GM12878 (cell line): ENCODE measurements at regions not wholly inside any gene's neighbourhood (a gene's known extent, or its start where the extent isn't known, plus 50 kb on each side); places are given as distances from the start of the nearest gene placed in this dataset.

ENCODE experiments used
- ATAC-seq: fragments of 200-7000 bp; cut with Tn5 transposase; 3 replicates; pipeline ENCODE4 v1.9.1; 2020; ENCODE audit warnings: mild to moderate bottlenecking, moderate library complexity
- BruUV-seq: library from RNA; stranded (reverse); fragments of 400-500 nt; replicated peaks from 2 replicates; lab custom pipeline; 2021; lab: Mats Ljungman, UMichigan
- CTCF ChIA-PET: fragments of 300-600 bp; sonication (Branson Sonifier 250); formaldehyde crosslinking; extraction: SDS; loops from one replicate; lab custom pipeline; 2021; ENCODE audit warnings: inconsistent platforms; lab: Yijun Ruan, JAX
- POLR2A ChIA-PET: fragments of 350-600 bp; formaldehyde crosslinking; extraction: SDS; loops from one replicate; lab custom pipeline; 2021; ENCODE audit warnings: inconsistent platforms; lab: Charles Lee
- RAD21 ChIA-PET: fragments of 300-600 bp; sonication (Branson Sonifier 250); formaldehyde crosslinking; loops from one replicate; lab custom pipeline; 2023; ENCODE audit warnings: antibody characterized with exemption; ENCODE audit not compliant: unreplicated experiment; lab: Charles Lee
- SMC1A ChIA-PET: fragments of 300-600 bp; sonication (Branson Sonifier 250); formaldehyde crosslinking; loops from one replicate; lab custom pipeline; 2023; ENCODE audit not compliant: unreplicated experiment, uncharacterized antibody; lab: Charles Lee
- DNase-seq: peaks from one replicate; pipeline ENCODE4 v3.0.0-alpha.2; 2011; ENCODE audit warnings: low read depth, low spot score
- FAIRE-seq: peaks from 3 replicates; lab custom pipeline; 2011; peaks lifted over from hg19 to GRCh38; lab: Jason Lieb, UNC
- H2AFZ ChIP-seq: 2 replicates; pipeline ENCODE4 v1.6.0; 2011; ENCODE audit warnings: low read depth, low read length, control low read depth; ENCODE audit not compliant: control insufficient read depth
- H3K27ac ChIP-seq: 2 replicates; pipeline ENCODE4 v1.5.1; 2011; ENCODE audit warnings: control low read depth; ENCODE audit not compliant: control insufficient read depth, insufficient read depth
- H3K27me3 ChIP-seq, 2 experiments: replicated peaks in 1 of 2; 2 replicates each; pipeline versions ENCODE4 v1.6.0 to v1.6.1; 2011; ENCODE audit warnings: low read length in 1 of 2; ENCODE audit not compliant: control insufficient read depth in 2 of 2, insufficient read depth in 2 of 2
- H3K36me3 ChIP-seq, 2 experiments: 2 replicates each; pipeline ENCODE4 v1.5.1; 2011; ENCODE audit warnings: low read length in 1 of 2; ENCODE audit not compliant: control insufficient read depth in 2 of 2, insufficient read depth in 2 of 2
- H3K4me1 ChIP-seq: 2 replicates; pipeline ENCODE4 v1.6.1; 2011; ENCODE audit warnings: mild to moderate bottlenecking, low read length, moderate library complexity, mixed read lengths; ENCODE audit not compliant: control insufficient read depth, insufficient read depth
- H3K4me2 ChIP-seq: 2 replicates; pipeline ENCODE4 v1.6.0; 2011; ENCODE audit warnings: control low read depth; ENCODE audit not compliant: control insufficient read depth, insufficient read depth
- H3K4me3 ChIP-seq: fragments of 200-600 bp; sonication (generic); 2 replicates; pipeline ENCODE4 v1.5.1; 2016
- H3K79me2 ChIP-seq: 2 replicates; pipeline ENCODE4 v1.6.0; 2011; ENCODE audit warnings: low read length; ENCODE audit not compliant: control insufficient read depth, insufficient read depth
- H3K9ac ChIP-seq: 2 replicates; pipeline ENCODE4 v1.8.0; 2011; ENCODE audit warnings: low read length, control low read depth, mixed read lengths; ENCODE audit not compliant: control insufficient read depth, insufficient read depth
- H3K9me3 ChIP-seq: replicated peaks from 3 replicates; pipeline ENCODE4 v1.5.1; 2011; ENCODE audit warnings: mild to moderate bottlenecking, low read length; ENCODE audit not compliant: control insufficient read depth, insufficient read depth
- H4K20me1 ChIP-seq: 2 replicates; pipeline ENCODE4 v1.6.0; 2011; ENCODE audit not compliant: control insufficient read depth, insufficient read depth
- ASH2L ChIP-seq: fragments of 300-600, 200-600 bp; sonication (generic); IDR thresholded peaks from 2 replicates; pipeline ENCODE4 v1.6.1; 2017; ENCODE audit warnings: low read depth, mild to moderate bottlenecking, borderline replicate concordance
- BCL11A ChIP-seq: IDR thresholded peaks from 2 replicates; pipeline ENCODE4 v1.6.1; 2011; ENCODE audit warnings: low read depth, low read length
- BCL3 ChIP-seq: IDR thresholded peaks from 2 replicates; pipeline ENCODE4 v1.6.1; 2011; ENCODE audit warnings: borderline replicate concordance, low read depth, mild to moderate bottlenecking, moderate library complexity, low read length; ENCODE audit not compliant: insufficient read depth, poor library complexity, severe bottlenecking
- BHLHE40 ChIP-seq, 2 experiments: fragments of 450-650 bp in 1 of 2; IDR thresholded peaks; 2 replicates each; pipeline ENCODE4 v1.6.1; 2011 to 2017; ENCODE audit warnings: low read depth in 2 of 2, borderline replicate concordance in 1 of 2, improper control_type of control experiment in 1 of 2, low read length in 1 of 2, mild to moderate bottlenecking in 1 of 2
- CBX3 ChIP-seq: fragments of 200-600 bp; sonication (generic); IDR thresholded peaks from 2 replicates; pipeline ENCODE4 v1.6.1; 2016; ENCODE audit warnings: low read depth, borderline replicate concordance
- EGR1 ChIP-seq, 2 experiments: IDR thresholded peaks; 1 replicate in 1 of 2; 2 replicates in 1 of 2; pipeline ENCODE4 v1.6.1; 2011 to 2012; ENCODE audit warnings: low read depth in 2 of 2, low read length in 2 of 2, borderline replicate concordance in 1 of 2, mild to moderate bottlenecking in 1 of 2, moderate library complexity in 1 of 2
- FOS ChIP-seq: IDR thresholded peaks from 3 replicates; pipeline ENCODE4 v1.6.1; 2011; ENCODE audit warnings: borderline replicate concordance; ENCODE audit not compliant: insufficient read length; ENCODE audit errors: extremely low read depth
- GATAD2B ChIP-seq: fragments of 450-650 bp; conservative IDR thresholded peaks from 2 replicates; pipeline ENCODE4 v1.6.1; 2017; ENCODE audit warnings: low read depth, mild to moderate bottlenecking, moderate library complexity
- HDAC6 ChIP-seq: fragments of 200-600 bp; sonication (generic); IDR thresholded peaks from one replicate; pipeline ENCODE4 v1.8.0; 2017; ENCODE audit warnings: antibody characterized with exemption; ENCODE audit not compliant: unreplicated experiment
- MYC ChIP-seq: IDR thresholded peaks from 2 replicates; pipeline ENCODE4 v1.6.1; 2011; ENCODE audit warnings: mild to moderate bottlenecking, low read length, moderate library complexity, inconsistent platforms; ENCODE audit not compliant: insufficient read depth, insufficient replicate concordance, insufficient read length, severe bottlenecking
- NKRF ChIP-seq: fragments of 450-650 bp; conservative IDR thresholded peaks from 2 replicates; pipeline ENCODE4 v1.6.1; 2017; ENCODE audit warnings: mild to moderate bottlenecking, moderate library complexity
- NR2C1 ChIP-seq: fragments of 450-650 bp; IDR thresholded peaks from 2 replicates; pipeline ENCODE4 v1.6.1; 2017; ENCODE audit warnings: antibody characterized with exemption, mild to moderate bottlenecking, moderate library complexity
- NRF1 ChIP-seq: conservative IDR thresholded peaks from 2 replicates; pipeline ENCODE4 v1.6.1; 2011; ENCODE audit warnings: mild to moderate bottlenecking, low read depth, low read length, improper control_type of control experiment
- SREBF2 ChIP-seq: IDR thresholded peaks from 2 replicates; pipeline ENCODE4 v1.6.1; 2012; ENCODE audit warnings: mild to moderate bottlenecking, low read length
- TAF1 ChIP-seq: IDR thresholded peaks from 2 replicates; pipeline ENCODE4 v1.6.1; 2011; ENCODE audit warnings: mild to moderate bottlenecking, low read depth, low read length, borderline replicate concordance
- TCF7 ChIP-seq: IDR thresholded peaks from 2 replicates; pipeline ENCODE4 v1.6.1; 2014; ENCODE audit warnings: antibody characterized with exemption, borderline replicate concordance
- ZNF622 ChIP-seq: fragments of 450-650 bp; IDR thresholded peaks from 2 replicates; pipeline ENCODE4 v1.6.1; 2017; ENCODE audit warnings: mild to moderate bottlenecking, inconsistent platforms
- WGBS: methylation state at CpG from one replicate; pipeline ENCODE4 v1.1.6; 2016; ENCODE audit warnings: low lambda C conversion rate; ENCODE audit not compliant: insufficient replicate concordance, insufficient coverage; ENCODE audit errors: missing lambda C conversion rate; 5-methylcytosine and 5-hydroxymethylcytosine counted together
- in situ Hi-C: fragments of 300-500 bp; cut with MboI; formaldehyde crosslinking; loops from 9 replicates; pipeline ENCODE4 v1.14.3; 2018; ENCODE audit warnings: mixed read lengths
- intact Hi-C: fragments of 100-400 bp; cut with micrococcal nuclease; formaldehyde crosslinking; loops from one replicate; pipeline ENCODE4 v1.14.2; 2022; ENCODE audit not compliant: unreplicated experiment

- H3K27me3 ChIP-seq, result no peaks in the 10 kb centered on the region
- no peak overlapping the region for H3K27ac ChIP-seq
- POLR2A ChIA-PET, result no interaction called here
- H3K4me1 ChIP-seq, result no peaks in the 10 kb centered on the region
- TF ChIP-seq EGR1 (IDR thresholded peaks at IDR 0.05; ENCODE audit: borderline replicate concordance in 1 of 2, low read depth in 2 of 2, low read length in 2 of 2), result no peak
- no peak for TF ChIP-seq TAF1
- TF ChIP-seq NR2C1, result no peak
- TF ChIP-seq NRF1, result no peak
- TF ChIP-seq BCL3, result no peak
- TF ChIP-seq BCL11A, result no peak
- no peak for TF ChIP-seq SREBF2
- no peak for TF ChIP-seq HDAC6
- TF ChIP-seq ZNF622, result no peak
- TF ChIP-seq TCF7, result no peak
- no peak for TF ChIP-seq MYC
- TF ChIP-seq BHLHE40 (IDR thresholded peaks at IDR 0.05; ENCODE audit: borderline replicate concordance in 1 of 2, low read depth in 2 of 2, low read length in 1 of 2), result no peak
- TF ChIP-seq NKRF, result no peak
- TF ChIP-seq FOS, result no peak
- TF ChIP-seq GATAD2B, result no peak
- no peak for TF ChIP-seq CBX3
- no peak for TF ChIP-seq ASH2L
- no peak overlapping the region for H3K9ac ChIP-seq
- DNase-seq (no peak), FAIRE-seq (no peak), ATAC-seq (no peak)
- SMC1A ChIA-PET, result no interaction called here
- RAD21 ChIA-PET, result no interaction called here
- CTCF ChIA-PET, result no interaction called here
- H3K36me3 ChIP-seq, result no peaks in the 10 kb centered on the region
- H4K20me1 ChIP-seq, result no peaks in the 10 kb centered on the region
- 0% methylated on average over 1 of the region's 1 CpG for WGBS
- no peaks in the 10 kb centered on the region for H3K9me3 ChIP-seq
- no peak overlapping the region for H3K4me3 ChIP-seq
- H3K79me2 ChIP-seq, result no peaks in the 10 kb centered on the region
- intact Hi-C loops, result no loop called here
- H3K4me2 ChIP-seq, result no peak overlapping the region
- in situ Hi-C loops, result no loop called here
- H2AFZ ChIP-seq, result no peak overlapping the region
- BruUV-seq, result no TSS peak
These were observed 85.4 kb downstream of the MAGEC1 start for GRCh38 chrX:141989134-141989533.
